Adrenal gland (tissue), 5 donors: ENCODE measurements at regions not wholly inside any gene's neighbourhood (a gene's known extent, or its start where the extent isn't known, plus 50 kb on each side); places are given as distances from the start of the nearest gene placed in this dataset.

Experiments used
- POLR2A ChIP-seq, 2 donors: fragments of 450-650 bp; IDR thresholded peaks; one replicate each; pipeline ENCODE4 v1.6.1; 2017; ENCODE audit warnings: antibody characterized with exemption in 2 of 2, mild to moderate bottlenecking in 2 of 2, moderate library complexity in 1 of 2
- TF ChIP-seq, protein P1 (sequence below), 6 experiments: fragments of 450-650 bp in 4 of 6; fragments of 200-600 bp in 2 of 6; sonication (generic) in 1 of 6; IDR thresholded peaks; 1 replicate in 5 of 6; 2 replicates in 1 of 6; pipeline versions ENCODE4 v1.5.1 to v1.8.0; 2016 to 2021; ENCODE audit warnings: antibody characterized with exemption in 6 of 6, mild to moderate bottlenecking in 2 of 6, moderate library complexity in 1 of 6
- donor health status: DM: no; HTN: no; CAD: no.

- TF ChIP-seq, protein P1, sequence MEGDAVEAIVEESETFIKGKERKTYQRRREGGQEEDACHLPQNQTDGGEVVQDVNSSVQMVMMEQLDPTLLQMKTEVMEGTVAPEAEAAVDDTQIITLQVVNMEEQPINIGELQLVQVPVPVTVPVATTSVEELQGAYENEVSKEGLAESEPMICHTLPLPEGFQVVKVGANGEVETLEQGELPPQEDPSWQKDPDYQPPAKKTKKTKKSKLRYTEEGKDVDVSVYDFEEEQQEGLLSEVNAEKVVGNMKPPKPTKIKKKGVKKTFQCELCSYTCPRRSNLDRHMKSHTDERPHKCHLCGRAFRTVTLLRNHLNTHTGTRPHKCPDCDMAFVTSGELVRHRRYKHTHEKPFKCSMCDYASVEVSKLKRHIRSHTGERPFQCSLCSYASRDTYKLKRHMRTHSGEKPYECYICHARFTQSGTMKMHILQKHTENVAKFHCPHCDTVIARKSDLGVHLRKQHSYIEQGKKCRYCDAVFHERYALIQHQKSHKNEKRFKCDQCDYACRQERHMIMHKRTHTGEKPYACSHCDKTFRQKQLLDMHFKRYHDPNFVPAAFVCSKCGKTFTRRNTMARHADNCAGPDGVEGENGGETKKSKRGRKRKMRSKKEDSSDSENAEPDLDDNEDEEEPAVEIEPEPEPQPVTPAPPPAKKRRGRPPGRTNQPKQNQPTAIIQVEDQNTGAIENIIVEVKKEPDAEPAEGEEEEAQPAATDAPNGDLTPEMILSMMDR (IDR thresholded peaks at IDR 0.05) = no peak
- TF ChIP-seq POLR2A (IDR thresholded peaks at IDR 0.05) = no peak
These were observed 646.7 kb upstream of the SALL1 start for GRCh38 chr16:51797669-51798259.
